SK-N-MC (cell line): ENCODE measurements at regions not wholly inside any gene's neighbourhood (a gene's known extent, or its start where the extent isn't known, plus 50 kb on each side); places are given as distances from the start of the nearest gene placed in this dataset.

Experiments used
- DNase-seq: peaks from one replicate; pipeline ENCODE4 v3.0.0-alpha.2; 2011; ENCODE audit warnings: low read depth, low spot score
- H3K27ac ChIP-seq: fragments of 200-600 bp; sonication (generic); 2 replicates; pipeline ENCODE4 v1.5.1; 2016; ENCODE audit warnings: mixed run types
- H3K36me3 ChIP-seq: fragments of 200-600 bp; sonication (generic); 2 replicates; pipeline ENCODE4 v1.6.1; 2017; ENCODE audit warnings: antibody characterized with exemption, low read length, mixed read lengths; ENCODE audit not compliant: insufficient read depth
- H3K4me3 ChIP-seq: fragments of 200-600 bp; sonication (generic); 2 replicates; pipeline ENCODE4 v1.5.1; 2016
- H3K9ac ChIP-seq: fragments of 200-600 bp; sonication (generic); 2 replicates; pipeline ENCODE4 v1.8.0; 2017; ENCODE audit warnings: mixed run types, mixed read lengths; ENCODE audit not compliant: insufficient read length
- H3K9me3 ChIP-seq: fragments of 200-600 bp; sonication (generic); 2 replicates; pipeline ENCODE4 v1.6.1; 2017; ENCODE audit warnings: low read depth, mild to moderate bottlenecking, antibody characterized with exemption, low read length, moderate library complexity, mixed read lengths
- EZH2 ChIP-seq: fragments of 200-600 bp; sonication (generic); IDR thresholded peaks from one replicate; pipeline ENCODE4 v1.6.1; 2017; ENCODE audit warnings: antibody characterized with exemption
- FOXP2 ChIP-seq: optimal IDR thresholded peaks from 2 replicates; pipeline ENCODE3; 2011; ENCODE audit warnings: mild to moderate bottlenecking, moderate library complexity; ENCODE audit not compliant: insufficient read depth; ENCODE audit errors: extremely low read length, control extremely low read depth
- POLR2AphosphoS5 ChIP-seq: IDR thresholded peaks from 2 replicates; pipeline ENCODE4 v1.6.1; 2012; ENCODE audit warnings: mild to moderate bottlenecking, low read depth, low read length, borderline replicate concordance

DNA sequence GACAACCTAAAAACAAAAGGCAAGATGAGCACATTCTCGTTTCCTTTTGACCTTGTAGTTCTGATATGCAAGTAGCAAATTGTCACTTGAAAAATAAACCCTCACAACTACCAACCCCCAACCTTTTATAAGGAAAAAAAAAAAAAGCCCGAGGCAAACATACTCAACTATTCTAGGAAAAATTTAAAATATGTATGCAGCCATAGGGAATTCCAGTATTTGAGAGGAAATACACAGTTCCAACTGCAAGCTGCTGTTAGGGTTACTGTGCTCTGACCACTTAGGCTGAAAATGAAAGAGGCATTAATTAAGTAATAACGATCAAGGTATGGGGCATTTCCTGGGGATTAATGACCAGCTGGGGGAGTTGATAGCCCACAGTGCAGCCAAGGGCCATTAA is 281.9 kb upstream of the DPH6 start:
- Histone ChIP-seq H3K36me3 (no peaks in the 10 kb centered on the region), H3K4me3 (peak overlapping the region; percentile 8; the same call in 1 of the 2 replicates), H3K27ac (no peak overlapping the region), H3K9me3 (no peaks in the 10 kb centered on the region), H3K9ac (no peak overlapping the region)
- DNase-seq: no peak
- TF ChIP-seq EZH2: no peak
- no peak for TF ChIP-seq POLR2AphosphoS5
- no peak for TF ChIP-seq FOXP2

- no peak for DNase-seq
- H3K9ac ChIP-seq: no peak overlapping the region
Measured at GRCh38 chr15:35833581-35833980, 287.6 kb upstream of the DPH6 start.

DNA sequence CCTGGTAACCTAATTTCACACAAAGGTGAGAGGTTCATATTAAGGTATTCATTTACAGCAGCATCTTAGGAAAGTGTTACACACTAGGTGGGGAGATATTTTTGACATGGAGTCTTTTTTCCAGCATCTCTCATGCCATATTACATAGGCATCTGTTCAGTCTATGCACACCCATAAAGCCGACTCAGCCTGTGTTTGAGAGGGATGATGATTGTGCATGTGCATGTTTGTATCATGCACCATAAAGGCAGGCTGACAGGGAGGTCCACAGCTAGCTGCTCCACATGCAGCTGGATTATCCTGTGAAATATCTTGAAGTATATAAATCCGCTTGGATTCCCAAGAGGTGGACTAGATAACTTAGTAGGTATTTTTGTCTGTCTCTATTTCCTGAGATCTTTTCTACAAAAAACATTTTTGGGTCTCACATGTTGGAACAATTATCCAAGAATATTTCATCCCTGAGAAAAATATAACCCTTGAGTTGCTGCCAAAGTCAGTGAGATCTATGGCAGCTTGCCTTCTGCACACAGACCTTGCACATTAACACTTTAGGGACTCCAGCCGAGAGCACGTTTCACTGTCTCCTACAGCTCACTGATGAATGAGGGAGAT is 288.4 kb upstream of the DPH6 start:
- Histone ChIP-seq H3K36me3 (no peaks in the 10 kb centered on the region), H3K9me3 (no peaks in the 10 kb centered on the region), H3K9ac (no peak overlapping the region), H3K27ac (no peak overlapping the region), H3K4me3 (no peak overlapping the region)
- DNase-seq: no peak
- TF ChIP-seq FOXP2 (no peak), EZH2 (no peak)

More at GRCh38 chr15:35833581-35833980, 287.6 kb upstream of the DPH6 start:
- TF ChIP-seq POLR2AphosphoS5: no peak
- TF ChIP-seq FOXP2: no peak
- TF ChIP-seq EZH2: no peak
- no peaks in the 10 kb centered on the region for H3K9me3 ChIP-seq
- H3K27ac ChIP-seq: no peak overlapping the region
- no peaks in the 10 kb centered on the region for H3K36me3 ChIP-seq
- no peak overlapping the region for H3K4me3 ChIP-seq

DNA sequence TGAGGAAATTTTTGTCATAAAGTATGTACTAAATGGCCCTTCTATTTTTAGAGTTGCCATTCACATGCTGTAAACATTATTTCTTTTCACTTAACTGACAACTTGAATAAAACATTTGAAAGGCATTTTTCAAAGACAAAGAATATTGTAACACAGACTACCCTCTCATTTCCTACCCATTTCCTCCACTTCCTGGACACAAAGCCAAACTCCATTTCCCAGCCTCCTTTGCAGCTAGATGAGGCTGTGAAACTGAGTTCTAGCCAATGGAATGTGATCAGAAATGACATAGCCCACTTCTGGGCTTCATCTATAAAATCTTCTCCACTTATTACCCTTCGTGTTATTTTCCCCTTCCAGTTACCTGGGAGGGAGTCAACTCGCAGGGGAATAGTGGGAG is 288.9 kb upstream of the DPH6 start:
- H3K36me3 ChIP-seq: no peaks in the 10 kb centered on the region
- TF ChIP-seq FOXP2: no peak
- no peak for TF ChIP-seq POLR2AphosphoS5
- TF ChIP-seq EZH2: no peak
- H3K9me3 ChIP-seq: no peaks in the 10 kb centered on the region
- no peak overlapping the region for H3K4me3 ChIP-seq
- H3K27ac ChIP-seq: no peak overlapping the region
- H3K9ac ChIP-seq: no peak overlapping the region
- no peak for DNase-seq

DNA sequence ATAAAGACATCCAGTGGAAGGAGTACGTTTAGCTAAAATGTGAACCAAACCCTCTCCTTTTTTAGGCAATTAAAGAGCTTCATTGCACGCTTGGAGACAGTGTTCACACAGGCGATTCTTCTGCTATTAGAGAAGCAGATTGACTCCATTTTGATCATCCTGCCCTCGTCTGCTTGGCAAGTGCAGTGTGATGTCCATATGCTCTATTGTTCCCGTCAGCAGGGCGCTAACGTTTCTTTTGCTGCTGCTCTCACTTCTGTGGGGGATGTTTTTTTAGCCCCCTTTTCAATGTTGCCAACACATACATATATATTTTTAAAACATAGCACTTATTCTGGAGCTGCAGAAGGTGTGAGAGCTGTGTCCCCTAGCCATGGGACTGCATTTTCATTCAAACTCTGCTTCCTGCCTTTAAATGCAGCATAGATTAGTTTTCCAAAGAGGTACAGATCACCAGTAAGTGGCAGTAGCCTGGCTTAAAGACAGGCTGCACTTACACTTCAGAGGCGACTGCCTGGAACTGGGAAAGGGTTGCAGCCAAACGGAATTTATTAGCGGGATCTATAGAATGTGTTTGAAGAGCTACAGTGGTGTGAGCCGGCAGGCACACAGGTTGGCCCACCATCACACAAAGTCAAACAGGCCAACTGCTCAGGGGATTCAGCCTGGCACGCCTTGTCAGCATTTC is 292.6 kb upstream of the DPH6 start:
- H3K9me3 ChIP-seq: no peaks in the 10 kb centered on the region
- no peak for TF ChIP-seq POLR2AphosphoS5
- no peak for TF ChIP-seq EZH2
- no peak for TF ChIP-seq FOXP2
- no peak overlapping the region for H3K27ac ChIP-seq
- no peak for DNase-seq
- H3K36me3 ChIP-seq: no peaks in the 10 kb centered on the region
- H3K9ac ChIP-seq: no peak overlapping the region
- H3K4me3 ChIP-seq: no peak overlapping the region

DNA sequence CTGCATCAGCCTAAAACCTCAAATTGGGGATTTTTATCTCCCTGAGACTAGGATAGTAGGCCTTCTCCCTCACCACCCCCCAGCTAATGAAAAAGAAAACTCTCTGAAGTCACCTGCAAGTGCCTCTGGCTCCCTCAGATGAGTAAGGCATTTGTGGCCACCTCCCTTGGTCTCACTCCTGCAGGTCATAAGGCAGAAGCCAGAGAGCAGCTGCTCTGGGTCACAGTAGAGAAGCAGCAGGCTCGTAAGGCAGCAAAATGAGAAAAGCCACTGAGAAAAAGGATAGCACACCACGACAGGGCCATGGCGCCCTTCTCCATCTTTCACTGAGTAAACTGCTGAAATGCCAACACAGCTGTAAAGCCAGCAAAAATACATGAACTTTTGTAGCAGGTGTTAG is 296.7 kb upstream of the DPH6 start:
- no peak for TF ChIP-seq FOXP2
- TF ChIP-seq EZH2: no peak
- no peak for TF ChIP-seq POLR2AphosphoS5
- Histone ChIP-seq H3K9me3 (no peaks in the 10 kb centered on the region), H3K9ac (no peak overlapping the region), H3K36me3 (no peaks in the 10 kb centered on the region), H3K27ac (no peak overlapping the region), H3K4me3 (no peak overlapping the region)
- DNase-seq: no peak

DNA sequence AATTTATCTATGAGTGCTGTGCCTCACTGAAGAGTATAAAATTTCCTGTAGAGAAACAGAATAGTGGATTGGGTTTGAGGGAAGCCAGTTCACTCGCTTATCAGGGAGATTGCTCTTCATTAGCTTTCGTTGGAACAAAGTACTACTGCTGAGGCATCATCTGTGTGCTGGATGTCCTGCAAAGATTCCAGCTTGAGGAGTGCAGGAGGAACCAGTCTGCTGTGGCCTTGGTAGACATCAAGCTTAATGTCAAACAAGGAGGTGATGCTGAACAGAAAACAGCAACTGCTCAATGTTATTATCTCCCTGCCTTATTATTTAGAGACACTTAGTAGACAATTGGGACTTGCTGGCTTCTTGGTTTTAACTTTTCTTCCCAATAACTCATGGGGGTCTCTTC is 297.5 kb upstream of the DPH6 start:
- Histone ChIP-seq H3K9ac (no peak overlapping the region), H3K36me3 (no peaks in the 10 kb centered on the region), H3K9me3 (no peaks in the 10 kb centered on the region), H3K27ac (no peak overlapping the region), H3K4me3 (no peak overlapping the region)
- TF ChIP-seq POLR2AphosphoS5 (no peak), FOXP2 (no peak), EZH2 (no peak)
- DNase-seq: no peak

GRCh38 chr15:35850284-35850683 is 304.3 kb upstream of the DPH6 start:
- H3K27ac ChIP-seq: no peak overlapping the region
- H3K9me3 ChIP-seq: no peaks in the 10 kb centered on the region
- H3K4me3 ChIP-seq: no peak overlapping the region
- TF ChIP-seq FOXP2: no peak
- no peak overlapping the region for H3K9ac ChIP-seq
- no peaks in the 10 kb centered on the region for H3K36me3 ChIP-seq
- no peak for DNase-seq

DNA sequence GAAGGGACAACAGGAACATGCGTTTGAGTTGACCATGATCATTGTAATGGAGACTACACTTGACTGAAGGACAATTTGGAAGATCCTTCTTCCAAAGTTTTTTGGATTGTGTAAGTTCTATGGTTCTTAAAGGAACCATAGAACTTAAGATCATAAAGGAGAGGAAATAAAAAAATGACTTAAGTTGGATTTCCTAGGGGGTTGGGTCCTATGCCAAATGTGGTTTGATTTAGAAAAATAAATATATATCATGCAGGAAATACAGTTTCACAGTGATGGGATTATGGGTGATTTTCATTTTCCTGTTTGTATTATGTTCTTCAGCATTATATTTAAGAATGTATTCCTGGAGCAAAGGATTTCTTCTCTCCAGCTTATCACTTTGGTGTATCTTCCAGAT is 305.5 kb upstream of the DPH6 start:
- TF ChIP-seq POLR2AphosphoS5: no peak
- no peak for TF ChIP-seq FOXP2
- TF ChIP-seq EZH2: no peak

More for the DNA sequence above, 305.5 kb upstream of the DPH6 start:
- Histone ChIP-seq H3K9ac (no peak overlapping the region), H3K27ac (peak overlapping the region; percentile 79), H3K9me3 (no peaks in the 10 kb centered on the region), H3K4me3 (no peak overlapping the region; the same call in 1 of the 2 replicates), H3K36me3 (no peaks in the 10 kb centered on the region)
- peak; percentile 79 for DNase-seq
